ENCODE measurements at regions not wholly inside any gene's neighbourhood (a gene's known extent, or its start where the extent isn't known, plus 50 kb on each side); places are given as distances from the start of the nearest gene placed in this dataset.

DNA sequence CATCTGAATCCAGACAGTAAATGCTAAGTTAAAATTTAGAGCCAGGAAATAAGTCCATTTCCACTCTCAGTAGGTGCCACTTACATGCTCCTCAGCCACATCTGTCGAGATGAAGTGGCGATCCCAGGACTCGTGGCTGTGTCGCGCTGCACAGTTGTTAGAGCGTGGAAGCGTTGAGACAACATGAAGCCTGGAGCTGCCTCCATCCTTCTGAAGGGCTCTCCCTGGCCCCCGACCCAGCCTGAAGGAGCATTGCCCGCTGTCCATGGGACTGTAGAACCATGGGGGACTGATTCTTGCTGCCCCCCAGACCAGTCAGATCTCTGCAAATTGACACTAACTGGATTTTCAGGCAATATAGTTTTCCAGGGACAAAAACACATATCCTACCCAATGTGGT, 58.9 kb downstream of the IRX1 start:
- DNase-seq (ENCODE audit: low read depth): no peak

DNA sequence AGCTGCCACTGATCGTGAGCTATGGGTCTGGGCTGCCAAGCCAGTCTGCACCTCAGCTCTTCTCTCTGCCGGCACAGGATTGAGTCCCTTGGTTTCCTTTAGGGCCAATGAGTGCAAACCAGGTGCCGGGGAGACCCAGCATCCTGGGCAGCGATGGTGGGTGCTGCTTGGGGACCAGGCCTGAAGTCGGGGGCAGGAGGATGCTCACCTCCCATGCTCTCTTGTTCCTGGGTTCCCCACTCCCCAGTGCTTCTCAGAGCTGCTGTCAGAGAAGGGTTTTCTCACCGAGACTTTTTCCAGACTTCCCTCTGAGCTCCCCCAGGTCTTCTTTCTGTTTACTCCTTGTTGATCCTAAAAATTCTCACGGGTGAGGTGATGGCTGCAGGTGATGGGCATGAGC, 61.2 kb downstream of the IRX1 start:
- DNase-seq (ENCODE audit: low read depth): no peak

DNA sequence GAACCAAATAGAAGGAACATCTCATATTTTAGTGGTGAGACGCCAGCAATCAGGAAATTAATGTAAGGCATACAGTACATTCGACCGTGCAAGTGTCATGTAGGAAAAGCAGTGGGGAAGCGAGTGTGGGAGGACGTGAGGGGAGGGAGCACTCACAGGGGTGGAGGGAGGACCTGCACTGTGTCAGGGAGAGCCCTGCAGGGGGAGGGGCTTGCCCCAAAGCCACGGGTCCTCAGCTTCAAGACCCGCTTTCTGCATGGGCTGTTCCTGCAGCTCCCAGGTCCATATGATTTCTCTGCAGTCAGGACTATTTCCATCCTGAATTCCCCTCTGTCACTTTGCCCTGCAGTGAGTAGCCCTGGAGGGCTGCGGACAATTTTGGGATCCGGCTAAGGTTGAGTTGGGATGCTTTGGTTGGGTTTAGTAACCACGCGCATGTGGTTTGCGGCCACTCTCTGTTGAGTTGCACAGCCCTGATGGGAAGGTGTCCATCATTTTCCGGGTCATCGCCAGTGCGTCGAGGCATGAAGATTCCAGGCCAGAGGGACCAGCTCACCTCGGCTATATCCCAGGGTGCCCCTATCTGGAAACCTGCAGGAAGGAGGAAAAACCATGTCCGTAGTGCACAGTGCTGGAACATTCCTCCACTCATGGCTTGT, 61.9 kb downstream of the IRX1 start:
- DNase-seq (ENCODE audit: low read depth): no peak

DNA sequence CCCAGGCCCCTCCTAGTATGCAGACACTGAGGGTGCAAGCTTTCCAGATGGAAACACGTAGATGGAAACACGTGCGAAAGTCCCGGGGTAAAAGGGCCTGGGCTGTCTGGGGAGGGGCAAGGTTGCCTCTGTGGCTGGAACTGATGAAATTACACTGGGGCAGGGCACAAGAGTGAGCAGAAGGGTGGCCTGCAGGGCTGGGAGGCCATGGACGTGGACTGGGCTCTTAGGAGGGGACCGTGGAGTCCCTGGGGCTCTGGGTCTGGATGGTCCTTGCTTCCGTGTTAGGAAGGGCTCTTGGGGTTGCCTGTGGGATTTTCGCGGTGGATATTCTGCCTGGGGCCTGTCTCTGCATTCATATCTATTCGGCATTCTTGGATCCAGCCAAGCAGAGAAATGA, 63.3 kb downstream of the IRX1 start:
- DNase-seq (ENCODE audit: low read depth): no peak

DNA sequence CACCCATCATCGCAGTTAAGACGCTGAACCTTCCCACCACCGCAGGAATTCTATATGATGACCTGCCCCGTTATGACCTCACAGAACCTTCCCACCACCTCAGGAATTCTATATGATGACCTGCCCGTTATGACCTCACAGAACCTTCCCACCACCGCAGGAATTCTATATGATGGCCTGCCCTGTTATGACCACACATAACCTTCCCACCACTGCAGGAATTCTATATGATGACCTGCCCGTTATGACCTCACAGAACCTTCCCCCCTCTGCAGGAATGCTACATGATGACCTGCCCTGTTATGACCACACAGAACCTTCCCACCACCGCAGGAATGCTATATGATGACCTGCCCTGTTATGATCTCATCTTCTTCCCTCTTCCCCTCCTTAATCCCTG, 64.3 kb downstream of the IRX1 start:
- DNase-seq (ENCODE audit: low read depth): no peak

DNA sequence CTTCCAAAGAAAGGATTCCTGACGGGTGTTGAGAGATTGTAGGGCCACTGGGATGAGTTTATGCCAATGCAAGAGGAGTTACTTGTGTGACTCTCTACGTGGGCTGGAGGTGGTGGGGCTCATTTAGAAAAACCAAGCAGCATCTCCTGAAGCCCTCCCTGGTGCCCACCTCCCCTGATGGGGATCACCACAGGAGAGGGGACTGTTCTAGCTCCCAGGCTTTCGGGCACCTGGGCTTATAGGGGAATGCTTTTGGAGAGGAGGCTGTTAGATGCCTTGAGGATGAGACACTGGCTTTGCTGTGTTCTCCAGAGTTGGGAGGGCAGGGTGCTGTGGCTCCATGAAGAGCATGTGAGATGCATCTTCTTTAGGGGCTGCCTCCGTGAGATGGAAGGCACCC, 65.0 kb downstream of the IRX1 start:
- no peak for DNase-seq (ENCODE audit: low read depth)

DNA sequence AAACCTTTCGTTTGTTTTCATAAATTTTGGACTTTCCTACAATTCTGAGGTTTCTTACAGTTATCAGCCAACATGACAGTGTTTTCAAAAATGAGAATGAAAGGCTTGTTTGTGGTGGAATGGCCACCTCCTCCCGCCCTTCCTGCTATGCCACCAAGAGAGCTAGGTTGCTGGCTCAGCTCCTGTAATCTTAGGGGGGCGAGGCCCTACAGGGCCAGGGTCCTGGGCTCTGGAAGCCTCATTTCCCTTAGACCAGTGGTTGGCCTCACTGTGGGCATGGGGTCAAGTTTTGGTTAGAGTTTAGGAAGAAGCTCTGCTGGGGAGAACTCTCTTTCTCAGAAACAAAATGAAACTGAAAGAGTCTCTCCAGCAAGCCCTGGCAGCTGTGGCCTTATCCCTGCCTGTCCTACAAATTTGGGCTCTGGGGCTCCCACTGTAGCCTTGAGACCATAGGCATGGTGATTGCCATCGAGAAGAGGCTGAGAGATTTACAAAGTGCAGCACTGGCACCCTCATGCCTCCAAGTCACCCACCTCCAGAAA, 66.2 kb downstream of the IRX1 start:
- DNase-seq (ENCODE audit: low read depth): no peak

DNA sequence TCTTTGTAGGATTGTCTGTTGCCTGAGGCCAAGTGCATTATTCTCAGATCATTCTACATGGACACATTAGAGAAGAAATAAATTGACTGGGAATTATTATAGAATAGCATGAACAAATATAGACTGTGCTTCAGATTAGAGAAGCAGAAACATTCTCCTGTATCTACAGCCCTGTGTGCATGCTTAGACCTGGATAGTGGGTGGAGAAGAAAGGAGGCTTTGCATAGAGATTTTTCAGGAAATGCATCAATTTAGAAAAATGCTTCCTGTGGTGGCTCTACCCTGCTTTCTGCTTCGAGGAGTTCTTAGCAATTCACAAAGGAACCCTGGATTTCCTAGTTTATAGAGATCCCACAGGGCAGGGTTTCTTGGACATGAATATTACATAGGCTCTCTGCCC, 66.7 kb downstream of the IRX1 start:
- no peak for DNase-seq (ENCODE audit: low read depth)

DNA sequence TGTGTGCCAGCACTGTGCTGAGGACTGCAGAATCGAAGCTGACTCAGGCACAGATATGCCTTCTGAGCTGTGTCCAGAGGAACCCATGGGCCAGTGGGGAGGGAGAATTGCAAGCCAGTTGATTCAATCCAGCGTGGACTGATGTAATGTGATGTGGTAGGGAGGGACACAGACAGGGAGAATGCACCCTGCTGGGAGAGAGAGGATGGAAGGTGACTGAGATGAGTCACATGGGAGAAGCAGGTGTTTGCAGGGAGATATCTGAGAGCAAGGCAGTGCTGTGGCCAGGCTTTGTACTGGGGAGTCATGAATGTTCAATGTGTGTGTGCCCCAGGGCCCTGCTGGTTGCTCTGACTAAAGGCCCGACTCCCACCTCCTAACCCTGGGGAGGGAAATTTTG, 75.7 kb downstream of the IRX1 start:
- no peak for DNase-seq (ENCODE audit: low read depth)

DNA sequence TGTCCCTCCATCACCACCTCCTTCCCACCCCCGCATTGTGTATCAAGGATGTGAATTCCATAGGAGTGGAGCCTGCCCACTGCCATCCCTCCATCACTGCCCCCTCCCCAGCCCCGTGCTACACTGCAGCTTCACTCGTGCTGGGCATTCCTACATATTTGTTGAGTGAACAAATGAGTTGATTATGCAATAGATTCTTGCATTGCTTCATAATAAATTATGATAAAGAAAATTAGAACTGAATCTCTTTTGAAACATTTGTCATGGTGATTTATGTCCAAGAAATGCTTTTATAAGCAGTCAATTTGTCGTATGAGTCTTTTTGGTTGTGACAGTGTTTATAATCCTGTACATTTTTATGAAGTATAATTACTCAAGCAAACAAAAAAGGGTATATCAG, 83.2 kb downstream of the IRX1 start:
- DNase-seq (ENCODE audit: low read depth): no peak

DNA sequence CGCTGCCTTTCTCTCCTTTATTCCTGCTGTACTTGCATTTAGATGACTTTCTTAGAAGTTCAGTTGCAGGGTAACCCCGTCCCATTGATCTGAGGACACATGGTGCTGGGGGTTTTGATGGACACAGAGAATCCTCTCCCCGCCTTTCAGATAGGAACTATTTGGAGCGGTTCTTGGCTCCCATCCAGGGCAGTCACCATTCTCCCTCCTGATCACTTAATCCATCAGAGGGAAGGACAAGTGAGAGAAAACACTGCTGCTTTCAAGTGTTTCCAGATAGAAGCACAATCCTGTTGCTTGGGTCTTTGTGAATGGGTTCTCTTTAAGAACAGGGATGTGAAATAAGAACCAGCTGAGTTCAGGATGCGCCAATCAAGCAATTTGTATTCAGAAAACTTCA, 85.2 kb downstream of the IRX1 start:
- DNase-seq (ENCODE audit: low read depth): no peak

DNA sequence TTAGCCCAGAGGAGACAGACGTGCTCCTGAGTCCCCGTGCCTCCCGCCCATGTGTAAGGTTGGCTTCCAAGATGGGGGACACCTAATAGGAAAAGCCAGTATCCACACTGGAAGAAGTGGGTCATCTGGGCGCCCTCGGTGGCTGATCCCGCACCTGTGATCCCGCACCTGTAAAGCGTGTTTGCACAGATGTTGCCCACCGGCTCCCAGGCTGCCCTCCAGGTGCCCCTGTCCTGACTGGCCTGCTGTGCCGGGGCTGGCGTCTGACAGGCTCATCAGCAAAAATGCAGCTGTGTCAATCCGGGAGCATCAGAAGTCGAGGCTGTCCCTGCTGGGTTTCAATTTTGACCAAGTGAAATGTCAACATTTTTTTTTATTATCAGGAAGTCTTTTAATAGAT, 88.5 kb downstream of the IRX1 start:
- no peak for DNase-seq (ENCODE audit: low read depth)

DNA sequence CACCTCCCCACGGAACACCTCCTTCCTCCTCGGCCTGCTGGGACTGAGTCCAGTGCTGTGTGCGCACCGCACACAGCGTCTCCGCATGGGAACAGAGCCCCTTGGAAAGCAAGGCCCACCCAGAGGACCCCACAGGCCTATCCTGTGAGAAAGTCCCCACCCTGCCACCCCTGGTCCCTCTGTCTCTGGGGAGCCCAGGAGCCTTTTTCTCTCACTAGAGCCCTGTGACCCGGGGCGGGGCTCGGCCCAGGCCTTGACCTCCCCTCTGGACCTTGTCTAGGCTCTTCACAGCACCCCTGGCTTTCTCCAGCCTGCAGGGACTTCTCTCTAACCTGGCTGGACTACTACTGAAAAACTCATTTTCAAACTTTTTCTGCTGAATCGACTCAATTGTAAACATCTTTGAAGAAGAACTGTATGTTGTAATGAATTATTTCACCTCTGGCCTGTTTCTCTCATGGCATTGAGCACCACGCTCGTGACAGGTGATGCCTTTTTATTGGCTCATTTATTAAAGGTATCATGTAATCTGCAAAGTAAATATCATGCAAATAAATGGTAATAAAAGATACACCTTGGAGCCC, 89.2 kb downstream of the IRX1 start:
- DNase-seq (ENCODE audit: low read depth): no peak

DNA sequence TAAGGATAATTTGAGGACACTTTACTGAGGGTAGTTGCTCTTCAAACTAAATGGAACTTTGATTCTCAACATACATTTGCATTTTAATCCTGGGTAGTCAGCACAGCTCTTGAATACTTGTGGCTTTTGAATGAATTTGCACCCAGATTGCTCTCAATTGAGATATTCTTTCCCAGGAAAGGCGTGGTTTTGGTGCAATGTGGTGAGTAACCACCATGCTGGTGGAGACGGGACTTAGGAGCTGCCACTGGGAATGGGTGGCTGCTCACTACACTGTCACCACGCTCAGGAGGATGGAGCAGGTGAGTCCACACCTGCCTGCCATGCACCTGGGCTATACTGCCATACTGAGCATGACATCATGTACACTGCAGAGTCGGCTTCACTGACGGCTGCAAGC, 99.2 kb downstream of the IRX1 start:
- DNase-seq (ENCODE audit: low read depth): no peak

DNA sequence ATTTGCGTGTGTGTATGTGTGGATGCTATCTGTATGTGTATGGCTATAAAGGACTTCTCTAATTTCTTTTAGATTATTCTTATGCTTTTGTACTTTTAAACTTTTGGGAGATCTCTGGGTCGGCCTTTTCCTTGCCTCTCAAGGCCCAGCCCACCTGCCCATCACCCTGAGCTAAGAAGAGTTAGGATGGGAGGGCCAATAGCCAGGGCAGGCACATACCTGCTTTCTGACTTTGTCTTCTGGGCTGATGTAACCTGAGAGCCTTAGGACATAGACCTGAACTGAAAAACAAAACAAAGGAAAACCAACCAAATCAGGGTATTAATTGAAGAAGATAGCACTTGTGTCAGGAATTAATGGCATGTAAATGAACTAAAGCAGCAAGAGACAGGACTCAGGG, 100.2 kb downstream of the IRX1 start:
- DNase-seq (ENCODE audit: low read depth): no peak

DNA sequence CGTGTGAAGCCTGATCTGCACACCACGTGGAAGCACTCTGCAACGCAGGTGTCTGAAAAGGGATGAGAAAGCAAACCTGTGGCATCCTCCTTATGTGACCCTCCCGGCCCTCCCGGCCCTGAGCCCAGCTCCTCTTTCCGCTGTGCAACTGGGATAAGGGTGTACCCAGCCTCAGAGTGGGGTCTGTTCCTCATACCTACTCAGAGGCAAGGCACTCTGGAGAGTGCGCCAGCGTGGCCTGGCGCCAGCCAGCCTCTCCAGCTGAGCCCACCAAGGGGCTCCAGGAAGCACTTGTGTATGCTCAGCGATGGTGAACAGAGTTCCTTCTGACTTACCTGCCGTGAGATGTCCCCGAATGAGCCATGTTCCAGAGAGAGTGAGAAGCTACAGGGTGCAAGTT, 102.8 kb downstream of the IRX1 start:
- no peak for DNase-seq (ENCODE audit: low read depth)

DNA sequence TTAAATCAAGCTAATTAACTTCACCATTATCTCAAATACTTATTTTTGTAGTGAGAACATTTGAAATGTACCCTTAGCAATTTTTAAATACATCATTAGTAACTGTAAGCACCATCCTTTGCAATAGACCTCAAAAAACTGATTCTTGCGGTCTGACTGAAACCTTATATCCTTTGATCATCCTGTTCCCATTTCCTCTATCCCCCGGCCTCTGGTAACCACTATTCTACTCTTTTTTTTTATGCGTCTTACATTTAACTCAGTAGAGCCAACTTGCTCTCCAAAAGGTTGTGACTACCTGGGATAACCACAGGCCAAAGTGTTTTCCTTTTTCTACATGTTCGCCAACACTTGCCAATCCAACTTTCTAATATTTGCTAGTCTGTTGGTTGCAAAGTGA, 106.1 kb downstream of the IRX1 start:
- DNase-seq (ENCODE audit: low read depth): no peak

DNA sequence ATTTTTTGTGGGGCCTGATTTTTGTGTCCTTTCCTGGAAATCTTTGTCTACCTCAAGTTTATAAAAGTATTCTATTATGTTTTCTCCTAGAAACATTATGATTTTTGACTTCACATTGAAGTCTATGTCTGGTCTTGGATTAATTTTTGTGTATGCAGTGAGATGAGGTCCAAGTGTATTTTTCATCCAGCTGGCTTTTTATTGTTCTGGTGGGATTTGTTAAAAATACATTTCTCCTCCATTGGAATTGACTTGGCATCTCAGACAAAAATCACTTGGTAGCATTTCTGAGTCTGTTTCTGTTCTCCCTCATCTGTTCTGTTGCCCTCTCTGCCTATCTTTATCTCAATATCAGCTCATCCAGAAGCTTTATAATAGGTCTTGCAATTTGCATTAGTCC, 109.0 kb downstream of the IRX1 start:
- DNase-seq (ENCODE audit: low read depth): no peak

DNA sequence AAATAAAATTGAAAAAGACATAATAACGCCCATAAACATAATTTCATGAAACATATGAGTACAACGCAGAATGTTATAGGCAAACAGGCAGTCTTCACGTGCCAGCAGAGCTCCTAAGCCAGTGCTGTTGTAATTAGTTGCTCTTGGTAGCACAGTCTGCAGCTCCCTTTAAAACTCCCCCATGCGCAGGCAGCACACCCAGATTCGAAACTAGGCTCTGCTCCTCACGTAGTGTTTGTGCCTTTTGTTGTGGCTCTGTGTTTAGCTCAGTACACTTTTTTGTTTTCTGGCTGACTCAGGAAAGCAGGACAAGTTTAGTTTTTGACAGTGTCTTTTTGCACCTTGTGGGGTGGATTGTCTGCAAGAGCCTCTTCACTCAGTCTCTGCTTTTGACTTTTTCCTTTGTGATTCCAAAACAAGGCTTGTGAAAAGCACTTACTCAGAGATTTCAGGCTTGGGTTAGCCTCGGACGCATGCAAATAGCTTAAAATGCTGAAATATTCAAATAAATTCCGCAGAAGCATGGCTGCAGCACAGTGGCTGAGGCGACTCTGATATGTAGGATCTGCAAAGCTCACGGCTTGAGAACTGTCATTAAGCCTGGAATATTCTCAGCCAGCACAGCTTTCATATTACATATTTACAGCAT, 113.6 kb downstream of the IRX1 start:
- DNase-seq (ENCODE audit: low read depth): no peak

DNA sequence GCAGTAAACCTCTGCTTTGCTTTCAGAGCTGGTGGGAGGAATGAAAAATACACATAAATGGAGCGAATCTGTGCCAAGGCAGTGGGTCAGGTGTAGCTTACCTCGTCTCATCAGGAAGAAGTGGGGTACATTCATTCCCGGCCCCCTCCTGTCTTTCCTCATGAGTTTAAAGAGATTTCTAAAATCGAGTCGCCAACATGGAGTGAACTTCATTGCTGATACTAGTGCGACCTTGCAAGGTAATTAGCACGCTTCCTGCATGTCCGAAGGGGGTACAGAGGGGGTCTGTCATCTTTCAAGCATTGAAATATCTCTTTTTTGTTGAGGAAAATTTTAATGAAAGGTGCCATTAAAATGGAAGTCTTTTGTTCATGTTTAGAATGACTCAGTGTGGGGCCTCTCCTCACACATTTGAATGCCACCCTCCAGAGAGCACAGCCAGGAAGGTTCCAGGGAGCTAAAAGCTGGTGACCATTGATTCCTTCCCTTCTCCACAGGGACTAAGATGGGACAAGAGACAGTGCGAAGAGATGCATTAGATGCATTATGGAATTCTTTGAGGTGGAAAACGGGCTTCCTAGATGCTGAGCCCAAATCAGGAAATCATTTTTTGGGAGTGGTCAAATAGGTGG, 114.2 kb downstream of the IRX1 start:
- DNase-seq (ENCODE audit: low read depth): no peak

DNA sequence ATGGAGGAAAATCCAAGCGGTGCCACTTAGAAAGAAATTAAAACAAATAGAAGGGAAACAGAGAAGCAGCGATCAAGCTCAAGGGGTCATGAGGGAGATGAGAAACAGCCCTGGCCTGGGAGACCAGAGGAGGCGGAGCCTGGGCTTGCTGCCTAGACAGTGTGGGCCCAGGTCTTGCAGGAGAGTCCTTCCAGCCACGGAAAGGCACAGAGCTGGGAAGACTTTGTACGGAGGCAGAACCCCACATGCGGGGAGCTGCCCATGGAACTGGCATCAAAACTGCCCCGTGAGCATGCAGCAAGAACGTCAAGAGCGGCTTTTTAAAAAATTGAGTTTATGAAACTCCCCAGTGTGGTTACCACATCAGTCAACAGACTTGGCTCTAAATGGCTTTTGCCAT, 119.4 kb downstream of the IRX1 start:
- no peak for DNase-seq (ENCODE audit: low read depth)

DNA sequence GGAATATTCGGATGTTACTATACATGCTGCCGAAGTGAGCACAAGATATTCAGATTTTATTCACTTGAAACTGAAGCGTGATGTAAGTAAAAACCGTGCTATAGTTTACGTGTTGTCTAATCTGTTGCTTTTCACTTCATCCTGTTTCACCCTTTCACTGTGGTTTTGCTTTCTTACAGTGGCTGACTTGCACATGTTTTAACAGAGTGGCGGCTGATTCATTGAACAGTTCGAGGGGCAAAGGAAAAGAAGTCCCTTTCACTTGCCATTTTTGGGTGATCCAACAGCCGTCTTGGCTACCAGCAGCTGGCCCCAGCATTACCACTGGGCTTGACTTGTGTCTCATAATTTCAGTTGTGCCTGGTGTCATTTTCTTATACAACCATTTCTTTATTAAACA, 134.0 kb downstream of the IRX1 start:
- DNase-seq (ENCODE audit: low read depth): no peak

DNA sequence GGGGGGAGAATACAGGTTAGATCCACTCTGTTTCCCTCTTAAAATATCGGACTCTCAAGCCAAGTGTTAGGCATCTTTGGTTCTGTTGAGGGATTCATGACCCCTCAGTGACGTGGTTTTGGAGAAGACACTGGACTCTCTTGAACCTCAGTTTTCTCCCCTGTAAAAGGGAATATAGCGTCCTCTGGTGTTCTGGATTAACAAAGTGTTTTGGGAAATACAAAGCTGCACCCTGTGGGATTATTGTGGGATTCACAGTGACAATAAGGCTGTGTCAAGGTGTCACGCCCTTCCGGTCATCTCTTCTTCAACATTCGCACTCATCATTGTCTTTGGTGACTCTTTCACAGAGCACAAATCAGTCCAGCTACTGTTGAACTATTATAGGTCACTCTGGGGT, 139.0 kb downstream of the IRX1 start:
- DNase-seq (ENCODE audit: low read depth): no peak

Measured in non-pigmented ciliary epithelial cell (primary cell).